Psoas muscle (tissue), 7 donors: ENCODE measurements at regions not wholly inside any gene's neighbourhood (a gene's known extent, or its start where the extent isn't known, plus 50 kb on each side); places are given as distances from the start of the nearest gene placed in this dataset.

Experiments used
- ATAC-seq, 4 donors: fragments of 200-7000 bp; cut with Tn5 transposase; one replicate each; pipeline ENCODE4 v1.9.1; 2020; ENCODE audit warnings: moderate library complexity in 3 of 4, mild to moderate bottlenecking in 2 of 4
- DNase-seq, 2 donors: peaks; one replicate each; pipeline ENCODE4 v3.0.0-alpha.2; 2020
- H3K27ac ChIP-seq: fragments of 200-600 bp; one replicate; pipeline ENCODE4 v1.8.0; 2022
- H3K27me3 ChIP-seq, 3 donors: fragments of 200-600 bp in 1 of 3; one replicate each; pipeline versions ENCODE4 v1.6.1 to v1.8.0; 2013 to 2022; ENCODE audit warnings: low read length in 2 of 3, mild to moderate bottlenecking in 2 of 3, moderate library complexity in 1 of 3; ENCODE audit not compliant: insufficient read depth in 3 of 3
- H3K36me3 ChIP-seq, 2 donors: fragments of 200-600 bp in 1 of 2; one replicate each; pipeline versions ENCODE4 v1.6.1 to v1.8.0; 2013 to 2022; ENCODE audit warnings: low read depth in 1 of 2, mild to moderate bottlenecking in 1 of 2, moderate library complexity in 1 of 2; ENCODE audit not compliant: insufficient read depth in 1 of 2
- H3K4me1 ChIP-seq: fragments of 200-600 bp; one replicate; pipeline ENCODE4 v1.8.0; 2022
- H3K4me3 ChIP-seq: fragments of 200-600 bp; one replicate; pipeline ENCODE4 v1.8.0; 2022; ENCODE audit warnings: mild to moderate bottlenecking
- H3K9me3 ChIP-seq: fragments of 200-600 bp; one replicate; pipeline ENCODE4 v1.8.0; 2022
- WGBS, 3 donors: extraction: QIAGEN DNeasy Blood & Tissue Kit; methylation state at CpG; one replicate each; pipeline versions ENCODE4 v1.1.6 to v1.1.7; 2013; 5-methylcytosine and 5-hydroxymethylcytosine counted together
- intact Hi-C, 2 donors: fragments of 100-400 bp; cut with DNase I; formaldehyde crosslinking; loops; one replicate each; pipeline versions ENCODE4 v1.11.0 to v1.14.2; 2022
- TF ChIP-seq, protein P1 (sequence below): fragments of 200-600 bp; IDR thresholded peaks from one replicate; pipeline ENCODE4 v1.8.0; 2022; ENCODE audit warnings: antibody characterized with exemption
- donor health status: healthy with polysubstance abuse.
- donor health status: DM: no; HTN: no; CAD: no; lungs with moderate emphysema.
- donor health status: Bipolar disorder and iron deficiency.
- donor health status: healthy.
- donor health status: DM: yes; HTN: yes; CAD: no.
- donor health status: DM: no; HTN: no; CAD: no.
- donor health status: DM: yes; HTN: yes; CAD: no.

DNA sequence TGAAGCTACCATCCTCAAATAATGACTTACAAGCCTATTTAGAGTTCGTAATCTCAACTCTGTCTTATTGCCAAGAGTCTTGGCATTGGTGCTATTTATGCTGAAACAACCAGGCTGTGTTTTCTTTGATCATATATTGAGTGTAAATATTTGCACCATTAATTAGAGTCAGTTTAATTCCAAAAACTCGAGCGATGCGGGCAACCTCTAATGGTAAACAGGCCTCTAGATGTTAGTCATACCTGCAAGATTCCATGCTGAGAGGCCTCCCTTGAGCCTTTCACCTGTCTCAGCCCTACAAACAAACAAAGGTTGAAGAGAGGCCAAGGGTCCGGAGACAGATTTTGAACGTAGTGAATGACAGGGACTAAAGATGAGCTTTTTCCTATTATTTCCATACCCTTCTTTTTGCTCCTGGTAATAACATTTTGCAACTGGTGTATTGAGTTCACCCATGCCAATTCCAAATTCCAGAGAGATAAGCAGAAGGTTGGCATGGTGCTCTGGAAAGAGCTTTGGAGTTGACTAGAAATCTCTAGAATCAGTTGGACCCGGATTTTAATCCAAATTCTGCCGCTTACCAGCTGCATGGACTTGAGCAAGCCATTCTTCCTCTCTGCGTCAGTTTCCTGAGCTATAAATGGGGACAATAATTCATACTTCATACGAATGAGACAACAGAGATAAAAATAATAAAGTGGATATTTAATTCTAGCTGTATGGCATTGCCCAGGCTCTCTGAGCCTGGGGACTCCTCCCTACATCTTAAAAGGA, 99.1 kb upstream of the ANO1 start:
- ATAC-seq, result peak in 1 of 4 donors; percentile 72
- 42 to 51% (median 44%) methylated on average over 10 of the region's 10 CpGs for WGBS, 3 donors
- intact Hi-C loops, result no loop called here

DNA sequence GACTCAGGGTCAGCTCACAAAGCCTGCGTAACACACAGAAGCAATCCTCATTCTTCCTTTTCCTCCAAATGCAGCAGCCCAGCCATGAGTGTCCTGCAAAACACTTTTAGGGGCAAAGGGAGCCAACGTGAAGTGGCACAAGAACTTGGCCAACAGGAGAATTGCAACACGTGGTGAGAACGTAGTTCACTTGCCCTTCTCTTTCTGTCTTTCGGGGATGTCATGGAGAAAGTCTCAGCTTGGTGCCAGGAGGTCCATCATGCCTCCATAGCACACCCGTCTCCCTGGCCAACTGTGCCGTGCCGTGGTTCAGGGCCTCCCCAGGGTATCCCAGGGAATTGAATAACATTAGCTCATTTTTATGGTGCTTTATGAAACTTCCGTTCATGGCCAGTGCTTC, 98.5 kb upstream of the ANO1 start:
- H3K27me3 ChIP-seq, result peaks cover 0 to 27% (median 5%) of the 10 kb centered on the region in 3 donors

More for the DNA sequence above, 99.1 kb upstream of the ANO1 start:
- H3K9me3 ChIP-seq, result no peaks in the 10 kb centered on the region
- H3K27me3 ChIP-seq, result peaks cover 0 to 21% (median 2%) of the 10 kb centered on the region in 3 donors
- no peak overlapping the region for H3K27ac ChIP-seq
- no peak overlapping the region for H3K4me3 ChIP-seq
- TF ChIP-seq, protein P1, sequence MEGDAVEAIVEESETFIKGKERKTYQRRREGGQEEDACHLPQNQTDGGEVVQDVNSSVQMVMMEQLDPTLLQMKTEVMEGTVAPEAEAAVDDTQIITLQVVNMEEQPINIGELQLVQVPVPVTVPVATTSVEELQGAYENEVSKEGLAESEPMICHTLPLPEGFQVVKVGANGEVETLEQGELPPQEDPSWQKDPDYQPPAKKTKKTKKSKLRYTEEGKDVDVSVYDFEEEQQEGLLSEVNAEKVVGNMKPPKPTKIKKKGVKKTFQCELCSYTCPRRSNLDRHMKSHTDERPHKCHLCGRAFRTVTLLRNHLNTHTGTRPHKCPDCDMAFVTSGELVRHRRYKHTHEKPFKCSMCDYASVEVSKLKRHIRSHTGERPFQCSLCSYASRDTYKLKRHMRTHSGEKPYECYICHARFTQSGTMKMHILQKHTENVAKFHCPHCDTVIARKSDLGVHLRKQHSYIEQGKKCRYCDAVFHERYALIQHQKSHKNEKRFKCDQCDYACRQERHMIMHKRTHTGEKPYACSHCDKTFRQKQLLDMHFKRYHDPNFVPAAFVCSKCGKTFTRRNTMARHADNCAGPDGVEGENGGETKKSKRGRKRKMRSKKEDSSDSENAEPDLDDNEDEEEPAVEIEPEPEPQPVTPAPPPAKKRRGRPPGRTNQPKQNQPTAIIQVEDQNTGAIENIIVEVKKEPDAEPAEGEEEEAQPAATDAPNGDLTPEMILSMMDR, result no peak
- no peaks in the 10 kb centered on the region for H3K4me1 ChIP-seq
- DNase-seq, result no peak
- H3K36me3 ChIP-seq, result no peaks in the 10 kb centered on the region

DNA sequence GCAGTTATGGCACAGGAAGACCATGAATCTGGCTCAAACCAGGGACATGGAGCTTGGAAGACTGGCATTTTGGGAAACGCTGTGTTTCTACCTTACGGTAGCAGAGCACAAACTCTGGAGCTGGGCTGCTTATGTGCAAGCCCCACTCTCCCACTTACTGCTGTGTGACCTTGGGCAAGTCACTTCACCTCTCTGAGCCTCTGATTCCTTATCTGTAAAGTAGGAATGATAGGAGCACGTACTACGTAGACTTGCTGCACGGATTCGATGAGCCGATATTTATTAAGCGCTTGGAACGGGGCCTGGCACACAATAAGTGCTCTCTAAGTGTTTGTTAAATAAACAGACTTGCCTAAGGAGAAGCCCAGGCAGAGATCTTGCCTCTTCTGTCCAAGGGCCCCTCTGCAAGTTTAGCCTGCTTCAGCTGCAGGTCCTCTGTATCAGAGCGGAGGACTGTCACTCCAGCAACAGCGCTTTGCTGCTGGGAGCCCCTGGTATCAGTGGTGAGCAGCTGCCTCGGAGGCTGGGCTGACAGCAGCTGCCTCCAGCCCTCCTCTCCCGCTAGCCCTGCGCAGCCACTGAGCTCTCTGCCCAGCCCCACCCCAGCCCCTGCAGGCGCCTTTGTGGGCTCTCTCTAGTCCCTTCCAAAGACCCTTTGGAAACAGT, 96.9 kb upstream of the ANO1 start:
- TF ChIP-seq, protein P1, result no peak
- H3K36me3 ChIP-seq, result no peaks in the 10 kb centered on the region
- no peak overlapping the region for H3K4me3 ChIP-seq
- WGBS, 3 donors, result 66 to 70% (median 67%) methylated on average over 15 of the region's 15 CpGs
- ATAC-seq (no peak), DNase-seq (peak in 1 of 2 donors; percentile 15)
- H3K27ac ChIP-seq, result no peak overlapping the region
- intact Hi-C loops, result no loop called here
- H3K4me1 ChIP-seq, result no peaks in the 10 kb centered on the region
- H3K9me3 ChIP-seq, result no peaks in the 10 kb centered on the region
- H3K27me3 ChIP-seq, result peaks cover 0 to 42% (median 16%) of the 10 kb centered on the region in 3 donors

More for the DNA sequence above, 98.5 kb upstream of the ANO1 start:
- Histone ChIP-seq H3K9me3 (no peaks in the 10 kb centered on the region), H3K27ac (no peak overlapping the region), H3K36me3 (no peaks in the 10 kb centered on the region), H3K4me1 (no peaks in the 10 kb centered on the region), H3K4me3 (no peak overlapping the region)
- 25 to 35% (median 30%) methylated on average over 9 of the region's 9 CpGs for WGBS, 3 donors
- TF ChIP-seq, protein P1, result no peak
- ATAC-seq, result peak in 1 of 4 donors; percentile 30
- intact Hi-C loops, result no loop called here
- no peak for DNase-seq

DNA sequence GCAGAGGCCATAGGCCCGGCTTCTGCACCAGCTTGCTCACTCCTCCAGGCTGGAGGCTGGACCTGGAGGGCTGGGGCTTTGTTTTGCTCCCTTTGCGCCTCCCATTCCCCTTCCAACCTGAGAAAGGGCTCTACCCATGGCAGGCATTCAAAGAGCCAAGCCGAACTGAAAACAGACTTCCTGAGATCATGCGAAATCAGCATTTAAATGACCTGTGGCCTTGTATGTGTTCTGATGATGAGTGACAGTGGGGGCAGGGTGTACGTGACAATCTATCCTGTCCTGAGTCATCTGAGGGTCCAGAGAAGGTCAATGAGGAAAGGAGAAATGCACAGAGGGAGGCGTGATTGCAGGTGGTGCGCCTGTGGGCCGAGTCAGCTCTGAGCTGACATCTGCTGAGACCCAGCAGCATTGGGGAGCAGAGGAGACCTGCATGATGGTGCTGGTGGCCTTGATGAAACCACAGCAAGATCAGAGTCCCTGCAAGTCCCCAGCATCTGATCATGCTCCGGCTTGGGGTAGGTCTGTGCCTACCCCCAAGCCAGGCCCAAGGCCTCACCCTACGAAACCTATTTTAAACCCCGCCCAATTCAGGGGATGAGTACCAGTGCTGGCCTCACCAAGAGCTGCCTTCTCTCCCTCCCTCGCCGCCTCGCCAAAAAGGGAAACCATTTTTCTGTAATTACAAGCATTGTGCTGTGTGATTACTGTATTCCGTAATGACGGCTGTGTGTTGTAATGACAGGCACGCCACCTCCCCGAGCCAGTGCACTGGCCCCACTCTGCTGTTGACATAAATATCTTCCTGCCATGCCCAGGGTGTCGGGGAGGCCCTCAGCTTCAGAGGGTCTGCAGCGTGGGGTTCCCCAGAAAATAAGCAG, 95.2 kb upstream of the ANO1 start:
- TF ChIP-seq, protein P1, result no peak
- no peaks in the 10 kb centered on the region for H3K36me3 ChIP-seq
- H3K4me1 ChIP-seq, result no peaks in the 10 kb centered on the region
- H3K27ac ChIP-seq, result no peak overlapping the region
- H3K27me3 ChIP-seq, result peaks cover 0 to 55% (median 17%) of the 10 kb centered on the region in 3 donors
- ATAC-seq (no peak), DNase-seq (peak in 1 of 2 donors; percentile 25)
- H3K9me3 ChIP-seq, result no peaks in the 10 kb centered on the region
- intact Hi-C loops, result no loop called here
- H3K4me3 ChIP-seq, result no peak overlapping the region
- WGBS, 3 donors, result 83 to 88% (median 87%) methylated on average over 18 to 20 of the region's 20 CpGs
